Ecto neural progenitor cell (in vitro differentiated cells): ENCODE measurements at regions not wholly inside any gene's neighbourhood (a gene's known extent, or its start where the extent isn't known, plus 50 kb on each side); places are given as distances from the start of the nearest gene placed in this dataset.
A peak's percentile ranks its signal among the peaks of the same experiment; 100 is the strongest.

ENCODE experiments used
- DNase-seq: peaks from one replicate; pipeline ENCODE4 v3.0.0-alpha.2; 2018; ENCODE audit warnings: low spot score

GRCh38 chr13:58051807-58052375, 420.3 kb downstream of the PCDH17 start:
- DNase-seq: no peak

GRCh38 chr13:58056426-58056825, 424.9 kb downstream of the PCDH17 start:
- no peak for DNase-seq

GRCh38 chr13:58059624-58060023, 428.1 kb downstream of the PCDH17 start:
- DNase-seq: no peak

GRCh38 chr13:58080806-58081205, 449.3 kb downstream of the PCDH17 start:
- no peak for DNase-seq

- no peak for DNase-seq
Observed at GRCh38 chr13:58081301-58081820, 449.8 kb downstream of the PCDH17 start.

GRCh38 chr13:58083064-58083463, 451.5 kb downstream of the PCDH17 start:
- DNase-seq: no peak

GRCh38 chr13:58085274-58085673, 453.7 kb downstream of the PCDH17 start:
- no peak for DNase-seq

GRCh38 chr13:58085819-58086218, 454.3 kb downstream of the PCDH17 start:
- no peak for DNase-seq

GRCh38 chr13:58087566-58087965, 456.0 kb downstream of the PCDH17 start:
- no peak for DNase-seq

GRCh38 chr13:58093394-58093793, 461.9 kb downstream of the PCDH17 start:
- no peak for DNase-seq

- DNase-seq: no peak
Observed at GRCh38 chr13:58097831-58098230, 466.3 kb downstream of the PCDH17 start.

GRCh38 chr13:58119351-58119750, 487.8 kb downstream of the PCDH17 start:
- DNase-seq: no peak

GRCh38 chr13:58119804-58120203, 488.3 kb downstream of the PCDH17 start:
- no peak for DNase-seq

- DNase-seq: no peak
Observed at GRCh38 chr13:58126496-58126895, 495.0 kb downstream of the PCDH17 start.

GRCh38 chr13:58134012-58134411, 502.5 kb downstream of the PCDH17 start:
- peak; percentile 59 for DNase-seq

GRCh38 chr13:58134525-58134924, 503.0 kb downstream of the PCDH17 start:
- DNase-seq: no peak

GRCh38 chr13:58142952-58143351, 511.4 kb downstream of the PCDH17 start:
- DNase-seq: no peak

- no peak for DNase-seq
Observed at GRCh38 chr13:58144616-58145015, 513.1 kb downstream of the PCDH17 start.

GRCh38 chr13:58151452-58151851, 519.9 kb downstream of the PCDH17 start:
- no peak for DNase-seq

- DNase-seq: no peak
Observed at GRCh38 chr13:58160980-58161379, 529.4 kb downstream of the PCDH17 start.

GRCh38 chr13:58165617-58166016, 534.1 kb downstream of the PCDH17 start:
- DNase-seq: no peak

- DNase-seq: no peak
Observed at GRCh38 chr13:58181111-58181510, 549.6 kb downstream of the PCDH17 start.

- DNase-seq: no peak
Observed at GRCh38 chr13:58187881-58188280, 556.3 kb downstream of the PCDH17 start.

GRCh38 chr13:58190577-58190976, 559.0 kb downstream of the PCDH17 start:
- DNase-seq: no peak
